ENCODE measurements at regions not wholly inside any gene's neighbourhood (a gene's known extent, or its start where the extent isn't known, plus 50 kb on each side); places are given as distances from the start of the nearest gene placed in this dataset.
"Not testable (repeated sequence)": the region's sequence is repeated elsewhere in the genome, so short reads cannot be mapped to it uniquely, and the experiment has no call there.

GRCh38 chr4:178137732-178138471 is 695.7 kb upstream of the AGA start:
- no peak for DNase-seq (ENCODE audit: extremely low read depth, low read depth, low spot score)

GRCh38 chr4:178138491-178138890 is 696.3 kb upstream of the AGA start:
- DNase-seq (ENCODE audit: extremely low read depth, low read depth, low spot score), result no peak

- no peak for DNase-seq (ENCODE audit: extremely low read depth, low read depth, low spot score)
Observed at GRCh38 chr4:178140326-178140915, 698.2 kb upstream of the AGA start.

- DNase-seq (ENCODE audit: extremely low read depth, low read depth, low spot score), result no peak
Observed at GRCh38 chr4:178142724-178143123, 700.5 kb upstream of the AGA start.

- DNase-seq (ENCODE audit: extremely low read depth, low read depth, low spot score), result no peak
Observed at GRCh38 chr4:178148106-178148505, 705.9 kb upstream of the AGA start.

GRCh38 chr4:178165251-178165950 is 723.2 kb upstream of the AGA start:
- DNase-seq (ENCODE audit: extremely low read depth, low read depth, low spot score), result no peak

- no peak for DNase-seq (ENCODE audit: extremely low read depth, low read depth, low spot score)
Observed at GRCh38 chr4:178165951-178166308, 723.7 kb upstream of the AGA start.

- no peak for DNase-seq (ENCODE audit: extremely low read depth, low read depth, low spot score)
Observed at GRCh38 chr4:178173771-178174170, 731.5 kb upstream of the AGA start.

GRCh38 chr4:178174756-178175155 is 732.5 kb upstream of the AGA start:
- no peak for DNase-seq (ENCODE audit: extremely low read depth, low read depth, low spot score)

- no peak for DNase-seq (ENCODE audit: extremely low read depth, low read depth, low spot score)
Observed at GRCh38 chr4:178185517-178185916, 743.3 kb upstream of the AGA start.

- DNase-seq (ENCODE audit: extremely low read depth, low read depth, low spot score), result no peak
Observed at GRCh38 chr4:178192611-178193010, 750.4 kb upstream of the AGA start.

GRCh38 chr4:178196751-178197374 is 754.6 kb upstream of the AGA start:
- no peak for DNase-seq (ENCODE audit: extremely low read depth, low read depth, low spot score)

GRCh38 chr4:178198691-178199090 is 756.5 kb upstream of the AGA start:
- no peak for DNase-seq (ENCODE audit: extremely low read depth, low read depth, low spot score)

- DNase-seq (ENCODE audit: extremely low read depth, low read depth, low spot score), result no peak
Observed at GRCh38 chr4:178202422-178202821, 760.2 kb upstream of the AGA start.

- DNase-seq (ENCODE audit: extremely low read depth, low read depth, low spot score), result no peak
Observed at GRCh38 chr4:178205826-178206225, 763.6 kb upstream of the AGA start.

- DNase-seq (ENCODE audit: extremely low read depth, low read depth, low spot score), result no peak
Observed at GRCh38 chr4:178215309-178215708, 773.1 kb upstream of the AGA start.

- DNase-seq (ENCODE audit: extremely low read depth, low read depth, low spot score), result no peak
Observed at GRCh38 chr4:178215763-178216162, 773.5 kb upstream of the AGA start.

- not testable (repeated sequence) for DNase-seq (ENCODE audit: extremely low read depth, low read depth, low spot score)
Observed at GRCh38 chr4:178226421-178226820, 784.2 kb upstream of the AGA start.

GRCh38 chr4:178233906-178234305 is 791.7 kb upstream of the AGA start:
- DNase-seq (ENCODE audit: extremely low read depth, low read depth, low spot score), result no peak

- DNase-seq (ENCODE audit: extremely low read depth, low read depth, low spot score), result no peak
Observed at GRCh38 chr4:178240891-178241290, 798.7 kb upstream of the AGA start.

GRCh38 chr4:178241601-178242118 is 799.4 kb upstream of the AGA start:
- no peak for DNase-seq (ENCODE audit: extremely low read depth, low read depth, low spot score)
